NCI-H524 (cell line): ENCODE measurements at regions not wholly inside any gene's neighbourhood (a gene's known extent, or its start where the extent isn't known, plus 50 kb on each side); places are given as distances from the start of the nearest gene placed in this dataset.
"Not testable (repeated sequence)": the region's sequence is repeated elsewhere in the genome, so short reads cannot be mapped to it uniquely, and the experiment has no call there.

ENCODE experiments used
- DNase-seq, 2 experiments: peaks; one replicate each; lab custom pipeline; 2025; lab: John Stamatoyannopoulos, UW

DNA sequence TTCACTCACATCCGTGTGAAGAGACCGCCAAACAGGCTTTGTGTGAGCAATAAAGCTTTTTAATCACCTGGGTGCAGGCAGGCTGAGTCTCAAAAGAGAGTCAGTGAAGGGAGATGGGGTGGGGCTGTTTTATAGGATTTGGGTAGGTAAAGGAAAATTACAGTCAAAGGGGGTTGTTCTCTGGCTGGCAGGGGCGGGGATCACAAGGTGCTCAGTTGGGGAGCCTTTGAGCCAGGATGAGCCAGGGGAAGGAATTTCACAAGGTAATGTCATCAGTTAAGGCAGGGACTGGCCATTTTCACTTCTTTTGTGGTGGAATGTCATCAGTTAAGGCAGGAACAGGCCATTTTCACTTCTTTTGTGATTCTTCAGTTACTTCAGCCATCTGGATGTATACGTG lies 210.3 kb upstream of the ELL2 start:
- not testable (repeated sequence) for DNase-seq

DNA sequence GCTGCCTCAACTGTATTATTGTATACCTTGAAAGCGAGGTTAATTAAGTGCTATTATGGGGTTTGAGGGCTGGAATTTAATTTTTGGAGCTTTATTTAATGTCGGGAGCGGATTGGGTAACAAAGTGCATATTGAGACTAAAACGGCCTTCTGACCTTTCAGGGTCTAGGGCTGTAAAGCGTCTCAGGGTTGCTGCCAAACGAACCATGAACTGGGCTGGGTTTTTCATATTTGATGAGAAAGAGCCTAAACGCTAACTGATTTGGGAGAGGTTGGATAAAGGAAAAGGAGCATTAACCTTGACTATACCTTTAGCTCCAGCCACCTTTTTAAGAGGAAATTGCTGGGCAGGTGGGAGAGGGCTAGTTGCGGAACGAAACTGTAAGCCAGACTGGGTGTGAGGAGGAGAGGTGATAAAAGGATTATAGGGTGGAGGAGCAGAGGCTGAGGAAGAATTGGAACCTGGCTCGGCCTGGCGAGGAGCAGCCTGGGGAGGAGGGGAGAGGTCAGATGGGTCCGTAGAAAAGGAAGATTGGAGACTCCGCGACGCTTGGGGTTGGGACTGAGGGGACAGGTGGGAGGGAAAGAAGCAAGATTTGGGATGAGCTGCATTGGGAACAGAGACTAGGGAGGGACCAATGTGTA lies 209.0 kb upstream of the ELL2 start:
- not testable (repeated sequence) for DNase-seq

GRCh38 chr5:96168833-96169232 lies 207.2 kb upstream of the ELL2 start:
- not testable (repeated sequence) for DNase-seq

DNA sequence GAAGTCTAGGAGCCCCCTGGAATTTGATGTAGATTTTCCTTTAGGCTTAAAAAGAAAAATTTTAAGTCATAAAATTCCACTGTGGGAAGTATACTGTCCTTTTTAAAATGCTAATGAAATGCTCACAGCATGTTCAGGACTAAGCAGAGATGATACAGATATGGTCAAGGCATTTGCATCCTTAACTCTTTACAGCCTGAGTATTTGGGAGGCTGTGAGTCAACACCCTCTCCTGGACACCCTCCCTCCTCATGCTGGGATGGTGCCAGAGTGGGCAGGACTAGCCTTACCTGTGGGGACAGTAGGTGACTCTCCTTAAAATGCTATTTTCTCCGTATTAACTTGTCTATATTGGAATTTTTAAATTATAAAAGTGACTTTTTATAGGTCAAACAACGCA lies 197.4 kb upstream of the ELL2 start:
- no peak for DNase-seq

DNA sequence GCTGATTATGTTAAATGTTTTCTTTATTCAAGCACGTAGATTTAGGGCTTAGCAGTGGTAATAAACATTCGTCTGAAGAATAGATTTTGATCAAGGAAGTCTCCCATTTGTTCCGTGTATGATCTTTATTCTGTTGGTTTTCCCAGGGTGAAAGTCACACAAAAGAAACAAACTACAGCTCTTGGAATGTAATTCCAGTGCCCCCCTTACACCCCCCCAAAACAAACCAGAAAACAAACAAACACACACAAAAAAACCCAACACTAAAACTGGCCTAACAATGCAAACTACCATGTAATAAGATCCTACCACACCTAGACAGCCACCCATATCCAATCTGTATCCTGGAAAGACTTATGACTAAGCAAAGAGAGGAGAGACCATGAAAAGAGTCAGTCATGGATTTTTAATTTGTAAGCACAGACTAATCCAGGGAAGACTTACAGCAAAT lies 196.2 kb upstream of the ELL2 start:
- DNase-seq, result no peak

DNA sequence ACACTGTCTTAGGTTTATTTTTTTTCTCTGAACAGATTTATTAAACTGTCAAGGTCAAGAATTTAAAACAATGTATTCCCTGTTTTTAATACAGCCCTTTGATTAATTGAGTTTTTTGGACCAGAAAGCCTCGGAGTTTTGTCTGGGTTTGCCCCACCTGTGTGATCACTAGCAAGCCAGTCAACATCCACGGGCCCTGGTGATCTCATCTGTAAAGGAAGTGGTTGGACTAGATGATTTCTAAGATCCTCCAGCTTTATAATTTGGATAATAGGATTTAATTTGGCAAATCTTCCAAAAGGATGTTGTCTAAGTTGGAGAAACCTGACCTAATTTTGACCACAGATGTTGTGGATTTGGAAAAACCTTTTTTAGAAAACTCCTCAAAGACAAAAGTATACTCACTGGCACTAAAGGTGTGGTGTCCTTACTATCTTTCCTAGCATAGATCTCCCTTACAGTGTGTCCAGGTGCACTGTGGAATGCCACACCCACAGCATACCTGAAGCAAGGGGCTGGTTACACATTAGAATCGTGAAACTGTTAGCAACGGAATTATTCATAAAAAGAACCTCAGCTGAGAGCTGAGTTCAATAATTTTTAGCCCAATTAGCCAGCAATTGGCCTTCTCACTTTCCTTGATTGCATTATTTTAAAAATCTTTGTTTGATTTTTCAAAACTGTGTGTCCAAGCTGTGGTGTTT lies 195.6 kb upstream of the ELL2 start:
- DNase-seq, result no peak

DNA sequence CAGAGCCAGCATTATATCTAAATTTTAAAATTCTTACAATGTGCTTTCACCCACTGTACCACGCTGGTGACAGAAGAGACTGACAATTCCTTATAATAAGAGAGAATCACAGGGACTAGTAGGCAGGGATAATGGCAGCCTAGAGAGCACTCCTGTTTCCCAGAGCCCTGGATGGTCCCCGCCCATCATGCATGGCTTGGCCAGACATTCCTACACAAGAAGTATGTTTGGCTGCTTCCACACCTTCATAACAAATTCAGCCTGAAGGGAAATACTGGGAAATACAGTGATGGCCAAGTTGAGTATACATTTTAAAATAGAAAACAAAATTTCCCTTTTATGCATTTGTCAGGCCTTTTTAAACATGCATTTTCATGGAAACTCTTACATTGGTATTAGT lies 193.5 kb upstream of the ELL2 start:
- DNase-seq, result no peak

DNA sequence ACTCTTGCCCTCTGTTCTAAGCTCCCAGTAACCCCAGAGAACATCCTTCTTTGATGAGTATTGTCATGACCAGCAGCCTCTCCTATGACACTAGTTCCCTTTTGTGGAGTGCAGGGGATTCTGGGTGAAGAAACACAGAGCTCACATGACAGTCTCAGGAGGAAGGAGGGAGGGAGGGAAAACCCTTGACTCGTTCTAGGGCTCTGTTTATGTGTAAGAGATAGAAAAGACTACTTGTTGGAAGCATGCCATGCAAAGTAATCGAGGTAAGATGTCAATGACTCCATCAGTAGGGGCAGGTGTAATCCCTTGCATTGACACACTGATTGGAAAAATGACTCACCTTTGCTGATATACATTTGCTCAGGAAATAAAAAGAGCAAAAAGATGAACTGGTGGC lies 190.2 kb upstream of the ELL2 start:
- DNase-seq, result no peak

GRCh38 chr5:96150007-96150406 lies 188.4 kb upstream of the ELL2 start:
- no peak for DNase-seq

DNA sequence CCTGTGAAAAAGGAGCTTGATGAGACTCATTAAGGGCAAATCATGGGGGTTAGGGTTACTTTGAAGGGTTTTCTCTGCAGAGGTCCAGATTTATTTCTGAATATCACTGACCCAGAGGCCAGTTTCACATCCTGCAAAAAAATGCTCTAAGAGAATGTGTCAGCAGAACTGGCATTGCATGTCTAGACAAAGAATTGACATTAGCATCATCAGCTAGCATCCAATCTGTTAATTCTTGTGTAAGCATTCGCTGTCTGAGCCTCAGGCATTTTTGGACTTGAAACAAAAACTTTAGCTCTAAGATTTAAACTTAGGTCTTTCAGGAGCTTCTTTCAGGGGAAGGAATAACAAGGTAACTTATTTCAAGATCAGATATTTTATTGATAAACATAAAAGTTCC lies 187.9 kb upstream of the ELL2 start:
- no peak for DNase-seq

DNA sequence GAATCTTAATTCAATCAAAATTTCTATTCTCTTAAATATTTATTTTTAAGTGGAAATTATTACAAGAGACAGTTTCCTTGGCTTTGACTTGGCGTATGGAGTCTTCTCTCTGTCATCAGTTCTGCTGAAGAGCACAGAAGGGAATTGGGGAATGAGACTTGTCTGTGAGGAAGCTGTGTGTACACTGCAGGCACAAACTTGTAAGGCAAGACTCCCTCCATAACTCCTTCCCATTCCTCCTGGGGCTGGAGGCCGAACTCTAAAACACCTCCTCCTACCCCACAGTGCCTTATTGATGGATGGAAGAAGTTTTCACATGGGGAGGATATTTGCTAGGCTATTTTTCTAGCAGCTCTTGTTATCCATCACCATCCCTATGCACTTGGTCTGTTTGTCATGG lies 187.4 kb upstream of the ELL2 start:
- DNase-seq, result no peak

GRCh38 chr5:96148376-96148775 lies 186.7 kb upstream of the ELL2 start:
- no peak for DNase-seq

DNA sequence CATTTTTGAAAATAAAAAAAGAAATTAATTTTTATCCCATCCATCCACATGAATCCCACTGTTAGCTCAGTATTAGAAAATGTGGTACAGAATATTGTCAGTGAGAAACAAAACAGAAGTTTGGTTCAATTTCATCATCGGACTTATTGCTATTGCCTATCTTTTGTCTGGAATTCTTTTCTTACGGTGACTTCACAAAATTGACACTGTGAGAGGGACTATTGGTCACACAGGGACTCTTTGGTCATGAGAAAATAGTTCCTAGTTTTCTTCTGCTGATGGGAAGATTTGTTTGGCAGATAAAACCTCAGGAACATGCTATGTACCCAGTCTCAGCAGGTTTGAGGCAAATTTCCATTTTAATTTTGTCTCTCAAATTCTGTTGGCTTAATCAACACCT lies 186.2 kb upstream of the ELL2 start:
- no peak for DNase-seq

DNA sequence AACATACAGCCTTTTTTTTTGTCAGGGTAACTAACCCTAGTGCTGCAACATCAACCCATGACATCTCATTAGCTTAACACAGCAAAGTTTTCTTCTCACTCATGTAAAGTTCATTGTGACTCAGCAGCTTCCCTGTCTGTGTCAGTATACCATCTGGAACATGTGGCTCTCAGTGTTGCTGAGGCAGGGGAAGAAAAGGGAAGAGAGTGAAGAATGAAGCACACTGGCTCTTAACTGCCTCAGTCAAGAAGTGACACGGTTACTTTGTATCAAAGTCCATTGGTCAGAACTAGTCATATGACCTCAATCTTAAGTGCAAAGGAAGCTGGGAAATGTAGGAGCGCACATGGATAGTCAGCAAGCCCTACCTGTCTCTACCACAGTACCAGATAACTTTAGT lies 185.0 kb upstream of the ELL2 start:
- peak in 1 of 2 experiments; percentile 18 for DNase-seq

- DNase-seq, result no peak
Measured at GRCh38 chr5:96144289-96144688, 182.6 kb upstream of the ELL2 start.

DNA sequence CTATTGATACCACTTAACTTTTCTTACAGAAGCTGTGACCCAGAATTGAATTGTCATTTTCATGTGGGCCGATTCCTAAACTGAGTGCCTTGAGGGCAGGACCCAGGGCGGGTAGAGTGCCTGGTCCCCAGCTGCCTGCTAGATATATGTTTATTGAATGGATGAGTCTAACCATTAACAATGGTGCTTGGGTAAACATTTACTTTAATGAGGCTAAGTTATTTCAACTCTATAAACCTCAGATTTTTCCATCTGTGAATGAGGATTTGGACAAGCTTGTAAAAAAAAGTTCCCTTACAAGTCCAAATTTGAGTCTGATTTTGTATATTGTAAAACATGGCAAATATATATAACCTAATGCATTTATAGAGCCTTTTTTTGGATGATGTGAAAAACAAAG lies 181.8 kb upstream of the ELL2 start:
- DNase-seq, result no peak

DNA sequence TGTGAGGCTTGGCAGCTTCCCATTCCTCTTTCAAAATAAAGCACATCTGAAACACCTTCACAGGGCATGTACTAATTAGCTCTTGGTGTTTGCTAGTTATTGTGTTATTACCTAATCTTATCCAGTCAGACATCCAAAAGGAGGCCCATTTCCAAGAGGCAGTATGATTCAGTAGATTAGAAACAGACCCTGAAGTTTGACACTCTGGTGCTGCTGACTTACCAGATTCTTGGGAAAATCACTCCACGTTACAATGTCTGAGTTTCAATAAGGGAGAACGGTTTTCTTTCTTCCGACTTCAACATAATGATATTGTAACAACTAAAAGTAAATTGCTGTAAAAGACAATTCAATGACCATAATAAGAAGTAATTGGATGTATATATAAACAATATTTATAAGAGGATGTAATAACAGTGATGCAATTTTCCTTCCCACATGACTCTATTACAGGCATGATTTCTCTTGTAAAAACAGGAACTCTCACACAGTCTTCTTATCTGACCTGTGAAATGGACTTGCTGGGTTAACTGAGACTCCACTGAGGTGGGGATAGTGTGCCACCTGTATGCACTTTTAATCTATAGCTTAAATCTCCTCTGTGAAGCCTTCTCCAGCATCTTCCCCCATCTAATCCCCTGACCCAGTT lies 181.3 kb upstream of the ELL2 start:
- DNase-seq, result no peak

GRCh38 chr5:96142184-96142781 lies 180.6 kb upstream of the ELL2 start:
- no peak for DNase-seq

- no peak for DNase-seq
Measured at GRCh38 chr5:96141749-96142148, 180.1 kb upstream of the ELL2 start.

- no peak for DNase-seq
Measured at GRCh38 chr5:96140496-96140895, 178.8 kb upstream of the ELL2 start.

GRCh38 chr5:96140084-96140483 lies 178.4 kb upstream of the ELL2 start:
- no peak for DNase-seq

- DNase-seq, result no peak
Measured at GRCh38 chr5:96134886-96135285, 173.2 kb upstream of the ELL2 start.
